DMS 273 treated with DMSO at 0.1 percent for 48 hours (cell line): ENCODE measurements at regions not wholly inside any gene's neighbourhood (a gene's known extent, or its start where the extent isn't known, plus 50 kb on each side); places are given as distances from the start of the nearest gene placed in this dataset.
"Not testable (repeated sequence)": the region's sequence is repeated elsewhere in the genome, so short reads cannot be mapped to it uniquely, and the experiment has no call there.

ENCODE experiments used
- DNase-seq: peaks from one replicate; lab custom pipeline; 2025; lab: John Stamatoyannopoulos, UW

GRCh38 chr4:30837861-30838260, 117.7 kb downstream of the PCDH7 start:
- no peak for DNase-seq

- DNase-seq = no peak
Measured at GRCh38 chr4:30838331-30838730, 118.2 kb downstream of the PCDH7 start.

GRCh38 chr4:30839583-30840520, 119.7 kb downstream of the PCDH7 start:
- DNase-seq = no peak

- DNase-seq = no peak
Measured at GRCh38 chr4:30840571-30840970, 120.4 kb downstream of the PCDH7 start.

- DNase-seq = no peak
Measured at GRCh38 chr4:30842142-30842541, 122.0 kb downstream of the PCDH7 start.

- DNase-seq = no peak
Measured at GRCh38 chr4:30842689-30843088, 122.5 kb downstream of the PCDH7 start.

- DNase-seq = no peak
Measured at GRCh38 chr4:30844861-30845582, 124.9 kb downstream of the PCDH7 start.

- DNase-seq = no peak
Measured at GRCh38 chr4:30847167-30847566, 127.0 kb downstream of the PCDH7 start.

GRCh38 chr4:30847958-30848357, 127.8 kb downstream of the PCDH7 start:
- DNase-seq = no peak

GRCh38 chr4:30854531-30854930, 134.4 kb downstream of the PCDH7 start:
- DNase-seq = no peak

- DNase-seq = no peak
Measured at GRCh38 chr4:30855232-30855631, 135.1 kb downstream of the PCDH7 start.

- no peak for DNase-seq
Measured at GRCh38 chr4:30856795-30857564, 136.8 kb downstream of the PCDH7 start.

- no peak for DNase-seq
Measured at GRCh38 chr4:30860978-30861377, 140.8 kb downstream of the PCDH7 start.

GRCh38 chr4:30862196-30862595, 142.0 kb downstream of the PCDH7 start:
- DNase-seq = no peak

- no peak for DNase-seq
Measured at GRCh38 chr4:30863021-30863420, 142.9 kb downstream of the PCDH7 start.

- no peak for DNase-seq
Measured at GRCh38 chr4:30865691-30866090, 145.5 kb downstream of the PCDH7 start.

GRCh38 chr4:30866346-30866745, 146.2 kb downstream of the PCDH7 start:
- DNase-seq = no peak

- DNase-seq = no peak
Measured at GRCh38 chr4:30866907-30867306, 146.7 kb downstream of the PCDH7 start.

GRCh38 chr4:30867427-30867826, 147.3 kb downstream of the PCDH7 start:
- DNase-seq = no peak

- no peak for DNase-seq
Measured at GRCh38 chr4:30868111-30868895, 148.1 kb downstream of the PCDH7 start.

GRCh38 chr4:30869387-30869786, 149.2 kb downstream of the PCDH7 start:
- DNase-seq = not testable (repeated sequence)

- no peak for DNase-seq
Measured at GRCh38 chr4:30870513-30870912, 150.3 kb downstream of the PCDH7 start.
